GM23338 (cell line): ENCODE measurements at regions not wholly inside any gene's neighbourhood (a gene's known extent, or its start where the extent isn't known, plus 50 kb on each side); places are given as distances from the start of the nearest gene placed in this dataset.

Source experiments
- ETS1 ChIP-seq: IDR thresholded peaks from 2 replicates; pipeline ENCODE4 v1.6.1; 2016; ENCODE audit warnings: antibody characterized with exemption
- NANOG ChIP-seq: IDR thresholded peaks from 2 replicates; pipeline ENCODE4 v1.6.1; 2016; ENCODE audit warnings: antibody characterized with exemption, borderline replicate concordance
- POLR2AphosphoS5 ChIP-seq: IDR thresholded peaks from 2 replicates; pipeline ENCODE4 v1.6.1; 2016; ENCODE audit warnings: antibody characterized with exemption, low read depth
- ZNF114 ChIP-seq: fragments of 250-450 bp; sonication (Bioruptor Pico); IDR thresholded peaks from 2 replicates; pipeline ENCODE4 v1.5.0; 2020; ENCODE audit warnings: mild to moderate bottlenecking, moderate library complexity
- ZNF331 ChIP-seq: fragments of 250-450 bp; sonication (Bioruptor Pico); IDR thresholded peaks from 2 replicates; pipeline ENCODE4 v1.5.0; 2020; ENCODE audit warnings: low read depth, mild to moderate bottlenecking, moderate library complexity

DNA sequence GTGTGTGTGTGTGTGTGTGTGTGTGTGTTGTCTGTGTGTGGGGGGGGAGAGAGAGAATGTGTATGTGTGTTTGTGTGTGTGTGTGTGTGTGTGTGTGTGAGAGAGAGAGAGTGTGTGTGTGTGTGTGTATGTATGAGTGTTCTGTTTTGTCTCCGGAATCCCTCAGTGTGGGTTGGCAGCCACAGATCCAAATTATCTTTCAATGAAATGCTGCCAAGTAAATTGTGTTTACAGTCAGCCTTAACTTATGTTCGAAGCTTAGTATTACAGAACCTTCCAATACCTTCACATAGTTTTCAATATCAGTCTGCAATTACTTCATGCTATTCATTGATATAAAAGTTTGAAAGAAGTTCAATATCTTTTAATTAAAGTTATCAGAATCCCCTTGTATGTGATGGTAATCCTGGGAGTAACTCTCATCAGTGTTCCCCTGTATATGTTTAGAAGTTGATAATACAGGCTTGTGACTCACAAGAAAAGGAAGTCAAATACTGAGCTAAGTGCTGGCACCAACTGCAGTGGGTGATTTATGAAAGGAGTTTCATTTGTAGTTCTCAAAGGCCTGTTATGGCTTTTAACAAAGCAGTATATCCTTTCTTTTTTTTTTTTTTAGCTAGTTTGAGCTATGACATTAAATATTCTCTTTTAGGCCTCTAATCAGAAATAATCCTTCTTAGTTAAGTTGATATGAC lies 51.6 kb upstream of the HTR2C start (continued):
- TF ChIP-seq ETS1 = no peak
- no peak for TF ChIP-seq ZNF331 (CRISPR knock-in tag)
- no peak for TF ChIP-seq POLR2AphosphoS5
- no peak for TF ChIP-seq NANOG
- TF ChIP-seq ZNF114 (CRISPR knock-in tag) = no peak
